Activated CD8-positive, alpha-beta memory T cell treated with anti-CD3 and anti-CD28 coated beads, Interleukin-2, amount 50 U/mL, for 1 hour (primary cell): ENCODE measurements at regions not wholly inside any gene's neighbourhood (a gene's known extent, or its start where the extent isn't known, plus 50 kb on each side); places are given as distances from the start of the nearest gene placed in this dataset.
"Not testable (repeated sequence)": the region's sequence is repeated elsewhere in the genome, so short reads cannot be mapped to it uniquely, and the experiment has no call there.

Experiments
- DNase-seq: peaks from one replicate; pipeline ENCODE4 v3.0.0-alpha.2; 2020; ENCODE audit errors: extremely low read depth

DNA sequence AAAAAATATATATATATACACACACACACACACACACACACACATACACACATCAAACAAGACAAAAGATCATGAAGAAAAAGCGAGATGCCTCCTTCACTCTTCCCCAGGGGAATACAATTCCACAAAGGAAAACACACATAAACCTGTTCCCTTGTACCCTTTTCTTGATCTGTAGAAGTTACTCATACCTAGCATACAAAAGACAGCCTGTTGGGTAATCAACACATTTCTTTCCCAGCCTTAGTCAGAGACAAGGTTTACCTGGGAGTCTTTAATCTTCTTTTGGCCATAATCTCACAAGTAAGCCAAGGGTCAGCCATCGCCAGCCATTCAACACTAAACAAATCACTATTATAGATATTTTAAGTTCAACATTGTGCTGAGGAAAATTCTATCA lies 407.0 kb downstream of the SUCLG1 start:
- no peak for DNase-seq

DNA sequence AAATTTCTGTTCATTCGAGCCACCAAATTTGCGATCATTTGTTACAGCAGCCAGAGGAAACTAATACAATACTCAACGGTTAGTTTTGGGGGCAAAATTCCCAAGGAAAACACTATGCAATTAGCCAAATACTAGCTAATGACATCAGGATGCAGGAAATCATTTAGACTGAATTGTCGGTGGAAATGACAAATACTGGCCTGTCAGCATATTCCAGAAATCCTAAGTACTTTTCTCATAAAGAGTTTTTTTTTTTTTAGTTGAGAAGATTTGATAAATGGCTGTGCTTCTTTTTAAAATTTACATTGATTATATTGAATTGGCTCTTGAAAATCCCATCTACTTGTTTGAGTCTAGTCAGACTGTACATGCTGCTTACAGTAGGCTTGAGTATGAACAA lies 410.1 kb downstream of the SUCLG1 start:
- DNase-seq: no peak

DNA sequence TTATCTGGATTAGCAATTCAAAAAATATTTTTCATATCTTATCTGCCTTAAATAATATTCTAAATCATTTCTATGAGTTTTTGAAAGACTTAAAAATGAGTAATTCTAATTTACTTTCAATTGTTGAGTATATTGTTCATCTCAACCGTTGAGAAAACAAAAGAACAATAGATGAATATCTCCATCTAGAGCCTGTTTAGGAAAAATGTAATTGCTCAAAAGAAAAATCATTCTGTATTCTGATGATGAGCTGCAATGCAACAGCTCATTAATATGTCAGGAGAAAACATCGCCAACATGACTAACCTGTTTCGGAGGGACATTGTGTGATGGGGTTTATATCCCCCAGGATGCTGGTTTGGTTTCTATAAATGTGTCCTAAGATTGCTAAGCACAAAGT lies 417.6 kb downstream of the SUCLG1 start:
- DNase-seq: no peak

DNA sequence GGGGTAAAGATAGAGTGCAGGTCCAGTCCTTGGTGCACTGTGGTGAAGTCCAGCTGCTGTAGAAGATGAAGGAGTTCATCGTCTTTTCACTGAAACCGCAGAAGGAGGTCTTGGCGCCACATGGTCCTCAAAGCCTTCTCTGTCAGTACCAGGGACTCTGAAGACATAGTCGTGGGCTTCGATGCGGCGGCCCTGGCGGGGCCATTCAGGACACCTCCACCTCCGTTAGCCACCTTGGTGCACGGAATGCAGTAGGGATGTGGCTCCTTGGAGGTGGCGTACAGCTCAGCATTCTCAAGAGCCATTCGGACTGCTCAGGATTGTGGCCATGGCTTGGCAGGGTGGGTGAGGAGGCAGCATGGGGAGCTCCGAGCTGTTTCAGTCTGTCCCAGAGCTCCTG lies 418.8 kb downstream of the SUCLG1 start:
- no peak for DNase-seq

DNA sequence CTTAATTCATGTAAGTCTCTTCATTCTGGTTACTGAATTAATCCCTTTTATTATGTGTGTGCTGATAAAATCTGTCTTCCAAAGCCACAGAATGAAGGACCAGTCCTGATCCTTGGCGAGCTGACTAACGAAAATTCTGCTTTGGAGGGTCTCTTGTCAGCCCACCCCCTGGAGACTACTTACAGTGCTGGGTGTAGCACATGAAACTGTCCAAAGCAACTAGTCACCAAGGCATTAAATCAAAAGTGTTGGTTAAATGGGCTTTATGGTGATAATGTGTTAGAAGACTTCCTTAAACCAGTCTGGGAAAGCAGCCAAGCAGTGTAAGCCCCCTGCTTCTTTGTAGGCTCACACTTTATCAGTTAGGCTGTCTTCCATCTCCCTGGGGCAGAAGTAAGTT lies 420.2 kb downstream of the SUCLG1 start:
- DNase-seq: no peak

DNA sequence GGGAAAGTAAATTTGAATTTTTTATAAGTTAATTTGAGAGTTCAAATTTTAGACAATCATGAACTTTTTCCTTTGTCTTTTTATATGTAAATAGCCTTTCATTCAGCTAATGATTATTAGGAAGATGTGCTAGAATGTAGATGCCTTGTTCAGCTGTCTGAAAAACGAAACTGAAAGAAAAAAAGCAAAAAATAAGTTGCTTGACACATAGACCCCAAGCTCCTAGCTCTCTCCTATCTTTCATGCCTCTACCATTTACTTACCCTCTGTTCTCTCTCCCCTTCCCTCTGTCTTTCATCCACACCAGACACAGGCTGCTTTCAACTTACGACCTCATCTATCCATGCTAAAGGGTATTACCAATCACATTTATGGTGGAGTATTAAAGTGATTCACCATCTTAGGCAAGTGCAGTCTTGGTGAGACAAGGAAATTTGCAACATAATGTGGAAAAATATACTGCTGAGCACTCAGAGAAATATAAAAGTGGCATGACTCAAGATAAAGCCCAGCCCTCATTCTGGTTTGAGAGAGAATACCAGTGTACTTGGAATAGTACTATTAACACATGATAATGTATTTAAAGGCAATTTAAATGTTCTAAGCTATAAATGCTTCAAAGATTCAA lies 425.6 kb downstream of the SUCLG1 start:
- no peak for DNase-seq

DNA sequence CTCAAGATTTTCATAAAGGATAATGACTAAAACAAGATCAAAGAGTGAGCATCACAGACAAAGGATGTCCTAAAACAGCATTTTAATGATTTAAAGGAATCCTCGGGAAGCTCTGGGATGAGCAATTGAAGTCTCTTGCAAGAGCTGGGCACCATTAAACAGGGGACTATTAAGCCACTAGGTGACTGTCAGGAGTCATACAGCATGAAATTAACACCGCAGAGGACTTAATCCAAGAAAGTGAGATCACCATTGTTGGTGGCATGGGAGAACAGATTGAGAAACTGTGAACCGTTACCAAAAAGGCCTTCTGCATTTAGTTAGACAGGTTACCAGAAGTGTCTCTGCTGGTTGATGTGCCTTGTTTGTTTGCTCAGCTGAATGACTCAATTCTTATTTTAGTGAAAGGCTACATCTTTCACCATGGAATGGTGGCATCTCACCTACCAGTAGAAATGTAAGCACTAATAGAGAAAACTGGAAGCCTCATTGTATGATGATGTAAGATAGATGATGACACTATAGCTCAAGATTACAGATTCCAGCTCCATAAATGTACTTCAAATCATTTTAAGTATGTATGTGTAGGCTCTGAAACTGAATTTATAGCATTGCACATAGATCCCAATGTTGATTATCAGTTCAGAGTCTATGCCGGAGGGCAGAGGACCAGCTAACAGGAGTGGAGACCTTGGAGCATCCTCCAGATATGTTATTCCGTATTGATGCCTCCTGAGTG lies 427.6 kb downstream of the SUCLG1 start:
- no peak for DNase-seq

DNA sequence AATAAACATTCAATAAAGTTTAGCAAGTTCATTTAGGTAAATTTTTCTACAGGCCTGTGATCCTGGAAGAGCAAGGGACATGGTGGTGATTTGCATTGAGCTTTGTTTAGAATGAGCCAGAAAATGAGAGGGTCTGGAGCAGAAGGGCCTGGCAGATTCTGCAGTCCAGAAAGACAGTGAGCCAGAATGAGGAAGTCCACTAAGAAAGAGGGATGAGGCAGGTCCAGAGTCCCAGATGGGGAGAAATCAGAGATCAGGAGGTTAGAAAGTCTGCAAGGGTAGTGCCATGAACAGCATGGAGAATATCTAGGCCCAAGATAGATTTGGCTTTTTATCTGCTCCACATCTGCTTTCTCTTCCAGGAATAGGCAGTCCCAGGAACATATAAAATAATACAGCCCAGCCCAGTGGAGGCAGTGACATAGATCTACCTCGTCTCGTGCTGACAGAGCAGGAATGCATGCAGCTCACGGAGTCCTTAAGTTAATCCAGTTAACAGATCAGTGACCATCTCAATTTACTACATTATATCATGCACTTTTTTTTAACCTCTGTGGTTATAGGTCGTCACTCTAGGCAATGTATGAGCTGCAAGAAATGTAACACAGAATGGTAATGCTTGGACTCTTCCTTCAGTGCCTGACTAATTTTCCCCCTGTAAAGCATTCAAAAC lies 429.0 kb downstream of the SUCLG1 start:
- no peak for DNase-seq

DNA sequence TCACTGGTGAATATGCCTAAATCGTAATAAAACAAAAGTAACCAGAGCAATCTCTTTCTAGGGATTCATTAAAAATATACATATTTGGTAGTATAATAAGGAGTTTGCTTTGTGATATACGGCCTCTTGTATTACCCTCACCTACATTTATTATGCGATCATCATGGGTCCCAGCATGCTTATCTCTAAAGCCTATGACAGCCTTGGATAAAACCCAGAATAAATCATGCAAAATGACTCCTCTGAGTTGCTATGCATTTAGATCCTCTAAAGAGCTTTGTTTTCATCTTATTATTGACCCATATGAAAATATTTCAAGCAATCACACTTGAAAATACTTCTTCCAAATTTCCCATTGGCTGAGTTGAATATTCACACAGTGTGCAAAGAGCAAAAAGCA lies 432.3 kb downstream of the SUCLG1 start:
- no peak for DNase-seq

DNA sequence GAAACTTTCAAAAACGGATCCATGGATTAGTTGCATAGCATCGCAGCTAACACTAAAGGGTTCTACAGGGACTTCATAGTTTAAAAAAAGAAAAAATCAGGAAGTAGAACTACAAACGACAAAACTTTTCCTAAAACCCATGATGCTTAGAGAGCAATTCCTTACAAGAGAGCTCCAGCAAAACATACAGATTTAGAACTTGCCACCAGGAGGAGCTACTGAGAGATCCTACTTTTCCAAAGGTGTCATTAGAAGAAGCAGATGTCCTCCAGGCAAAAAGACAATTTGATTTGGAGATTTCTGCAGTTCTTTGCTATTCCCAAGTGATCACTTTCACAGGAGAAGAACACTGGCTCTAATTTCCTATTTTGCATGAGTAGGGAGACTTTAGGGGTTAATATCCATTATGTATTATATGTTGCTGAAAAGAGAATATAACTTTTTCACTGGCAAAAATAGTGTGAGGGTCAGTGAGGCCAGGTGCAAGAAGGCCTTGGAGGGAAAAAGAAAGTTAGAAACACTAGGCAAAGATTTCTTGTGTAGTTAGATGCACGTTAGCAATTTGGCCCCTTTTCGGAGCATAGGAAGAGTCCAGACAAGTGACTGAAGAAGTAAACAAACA lies 436.2 kb downstream of the SUCLG1 start:
- no peak for DNase-seq

DNA sequence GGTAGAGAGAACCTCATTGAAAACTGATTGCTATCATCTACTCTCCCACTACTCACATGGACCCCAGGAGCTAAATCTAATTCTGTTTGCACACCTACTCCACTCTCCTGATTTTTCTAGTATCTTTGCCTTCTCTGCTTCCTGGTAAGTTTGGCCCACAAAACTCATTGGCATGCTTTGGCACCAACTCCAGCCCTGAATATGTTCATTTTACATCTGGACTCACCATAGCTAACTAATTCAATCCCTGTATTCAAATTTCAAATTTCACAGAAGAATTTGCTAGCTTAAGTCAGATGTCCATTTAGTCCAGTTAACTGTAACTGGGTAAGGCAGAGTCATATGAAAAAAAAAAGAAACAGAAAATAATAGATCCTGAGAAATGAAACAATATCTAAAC lies 442.1 kb downstream of the SUCLG1 start:
- no peak for DNase-seq

DNA sequence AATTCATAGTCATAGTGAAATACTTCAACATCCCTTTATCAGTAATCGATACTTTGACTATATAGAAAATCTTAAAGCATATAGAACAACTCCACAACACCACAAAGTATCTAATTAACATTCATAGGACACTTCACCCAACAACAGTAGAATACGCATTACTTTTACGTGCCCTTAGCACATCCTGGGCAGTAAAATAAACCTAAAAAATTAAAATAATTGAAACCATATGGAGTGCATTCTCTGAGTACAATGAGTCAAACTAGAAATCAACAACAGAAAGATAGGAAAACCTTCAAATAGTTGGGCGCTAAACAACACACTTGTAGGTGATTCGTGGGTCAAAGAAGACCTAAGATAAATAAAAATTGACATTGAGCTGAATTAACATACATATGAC lies 442.9 kb downstream of the SUCLG1 start:
- no peak for DNase-seq

DNA sequence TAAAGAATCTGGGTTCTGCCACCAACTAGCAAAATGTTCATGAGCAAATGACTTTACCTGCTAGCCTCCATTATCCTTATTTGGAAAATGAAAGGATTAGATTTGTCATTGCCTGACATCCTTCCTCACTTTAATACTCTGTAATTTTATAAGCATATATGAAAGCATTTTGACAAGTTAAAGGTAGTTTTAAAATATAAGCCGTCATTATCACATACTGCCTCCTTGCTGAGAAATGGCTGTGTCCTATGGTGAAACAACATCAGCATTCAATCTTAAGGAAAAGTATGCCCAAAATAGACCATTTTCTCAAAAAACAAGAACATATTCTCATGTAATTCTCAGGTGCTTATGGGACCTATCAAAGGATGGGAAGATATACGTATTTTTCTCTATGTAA lies 461.2 kb downstream of the SUCLG1 start:
- no peak for DNase-seq

DNA sequence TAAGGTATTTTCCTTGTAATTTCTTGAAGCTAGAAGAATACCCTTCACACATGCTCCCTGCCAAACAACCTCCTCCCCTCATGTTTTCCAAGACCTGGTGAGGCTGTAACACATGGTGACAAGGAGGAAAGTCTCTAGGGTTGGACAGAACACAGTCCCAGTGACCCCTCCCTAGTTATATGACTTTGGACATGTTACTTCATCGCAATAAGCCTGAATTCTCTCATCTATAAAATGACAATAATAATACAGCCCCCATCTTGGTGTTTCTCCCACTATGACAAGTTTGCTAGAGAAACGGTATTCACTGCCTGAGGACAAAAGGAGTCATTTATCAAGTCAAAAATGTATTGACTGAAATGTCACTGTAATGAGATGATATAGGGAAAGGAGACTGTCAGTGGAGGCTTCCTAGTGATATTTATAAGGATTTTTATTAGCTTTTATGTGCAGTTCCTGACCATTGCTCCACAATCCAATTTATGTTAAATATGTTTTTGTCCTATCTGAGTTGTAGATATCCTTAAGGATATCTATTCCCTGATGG lies 464.4 kb downstream of the SUCLG1 start:
- DNase-seq: no peak

DNA sequence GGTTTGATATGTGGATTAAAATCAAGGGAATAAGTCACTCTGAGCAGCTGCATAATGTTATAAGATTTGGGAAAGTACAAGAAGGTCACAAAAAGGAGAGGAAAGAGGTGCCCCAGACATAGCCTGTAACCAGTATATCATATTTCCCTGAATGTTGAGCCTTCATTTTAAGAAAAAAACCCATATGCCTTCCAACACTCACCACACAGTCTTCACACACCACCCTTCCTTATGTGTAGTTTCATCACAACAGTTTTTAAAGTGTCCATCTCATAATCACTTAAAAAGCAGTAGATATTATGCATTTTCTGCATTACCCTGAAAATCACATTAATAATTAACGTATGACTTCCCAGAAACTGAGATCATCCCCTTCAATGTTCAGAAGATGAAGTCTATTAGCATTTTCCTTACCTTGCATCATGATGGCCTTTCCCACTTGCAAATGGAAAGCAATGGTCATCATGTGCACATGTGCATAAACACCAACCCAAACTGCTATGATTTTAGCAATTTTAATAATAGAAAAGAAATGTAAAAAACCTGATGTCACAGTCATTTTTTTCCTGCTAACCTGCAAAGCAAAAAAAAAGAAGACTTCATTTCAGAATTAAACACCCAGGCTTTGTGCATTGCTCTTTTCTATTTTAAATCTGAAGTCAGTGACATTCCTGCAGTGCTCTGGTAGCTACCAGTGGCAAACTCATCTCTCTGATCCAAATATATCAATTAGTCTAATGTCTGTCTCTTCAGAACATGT lies 465.0 kb downstream of the SUCLG1 start:
- DNase-seq: no peak

DNA sequence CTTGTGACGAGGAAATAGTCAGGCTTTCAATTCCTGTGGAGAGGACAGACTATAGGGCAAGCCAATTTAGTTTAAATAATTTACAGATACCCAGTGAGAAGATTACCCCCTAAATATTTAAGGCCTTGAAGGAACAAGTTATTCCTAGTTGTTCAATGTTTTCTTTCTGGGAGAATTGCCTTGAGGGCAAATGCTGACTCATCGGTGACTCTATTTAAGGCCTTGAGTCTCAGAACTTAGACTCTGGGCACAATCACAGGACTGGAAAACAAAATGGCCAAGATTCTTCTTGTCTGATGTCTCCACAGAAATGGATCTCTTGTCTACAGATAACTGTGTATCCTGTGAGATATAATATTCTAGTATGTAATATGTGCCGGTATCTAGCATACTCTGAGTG lies 467.1 kb downstream of the SUCLG1 start:
- DNase-seq: no peak

DNA sequence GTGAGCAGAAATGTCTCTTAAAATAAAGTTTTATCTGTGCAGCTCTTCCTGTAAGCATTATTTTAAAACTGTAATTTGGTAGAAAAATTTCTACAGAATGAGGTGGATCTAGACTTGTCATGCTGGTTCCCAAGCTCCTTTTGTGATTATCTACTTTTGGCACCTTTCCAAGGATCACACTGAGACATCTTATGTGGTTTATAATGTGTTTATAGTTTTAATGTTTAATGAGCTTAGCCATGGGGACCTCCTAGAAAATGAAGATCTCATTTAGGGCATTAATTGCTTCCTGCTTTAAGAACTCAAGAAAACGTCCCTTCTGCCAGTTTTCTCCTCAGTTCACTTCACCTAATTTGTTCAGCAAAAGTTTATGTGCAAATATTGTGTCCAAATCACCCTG lies 468.4 kb downstream of the SUCLG1 start:
- DNase-seq: no peak

DNA sequence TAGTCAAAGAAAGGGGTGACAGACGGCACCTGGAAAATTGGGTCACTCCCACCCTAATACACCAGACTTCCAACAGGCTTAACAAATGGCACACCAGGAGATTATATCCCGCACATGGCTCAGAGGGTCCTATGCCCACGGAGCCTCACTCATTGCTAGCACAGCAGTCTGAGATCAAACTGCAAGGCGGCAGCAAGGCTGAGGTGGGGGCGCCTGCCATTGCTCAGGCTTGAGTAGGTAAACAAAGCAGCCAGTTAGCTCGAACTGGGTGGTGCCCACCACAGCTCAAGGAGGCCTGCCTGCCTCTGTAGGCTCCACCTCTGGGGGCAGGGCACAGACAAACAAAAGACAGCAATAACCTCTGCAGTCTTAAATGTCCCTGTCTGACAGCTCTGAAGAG lies 482.5 kb downstream of the SUCLG1 start:
- not testable (repeated sequence) for DNase-seq

DNA sequence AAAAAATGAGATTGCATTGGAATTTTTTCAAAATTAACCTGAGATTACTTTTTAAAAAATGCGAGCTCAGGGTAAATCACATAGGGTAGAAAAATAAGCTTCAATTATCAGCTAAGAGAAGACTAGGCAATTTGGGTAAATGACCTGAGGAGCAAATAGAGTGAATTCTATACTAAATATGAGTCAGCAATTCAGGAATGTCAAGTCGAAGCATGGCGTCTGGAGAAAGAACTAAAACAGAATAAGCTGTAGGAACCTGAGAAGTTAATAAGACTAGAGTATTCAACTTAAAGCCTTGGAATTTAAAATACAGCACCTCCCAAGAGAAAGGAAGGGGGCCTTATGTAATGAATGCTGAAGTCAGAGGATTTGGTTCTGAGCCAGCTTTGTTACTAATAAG lies 487.0 kb downstream of the SUCLG1 start:
- DNase-seq: no peak

DNA sequence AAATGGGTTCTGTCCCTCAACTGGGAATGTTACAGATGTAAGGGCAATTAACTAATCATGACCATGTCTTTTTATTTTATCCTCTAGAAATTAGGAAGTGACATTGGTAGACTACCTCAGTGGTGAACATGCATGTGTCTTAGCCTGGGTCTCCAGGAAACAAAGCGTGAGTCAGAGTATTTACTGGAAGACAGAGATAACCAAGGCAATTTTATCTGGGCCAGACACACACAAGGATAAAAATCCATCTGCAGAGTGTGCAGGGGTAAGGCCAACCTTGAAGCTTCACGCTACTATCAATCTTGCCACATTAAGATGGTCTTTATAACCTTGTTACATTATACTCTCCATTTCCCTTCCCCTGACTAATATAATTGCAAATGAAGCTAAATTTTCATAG lies 487.5 kb downstream of the SUCLG1 start:
- no peak for DNase-seq

DNA sequence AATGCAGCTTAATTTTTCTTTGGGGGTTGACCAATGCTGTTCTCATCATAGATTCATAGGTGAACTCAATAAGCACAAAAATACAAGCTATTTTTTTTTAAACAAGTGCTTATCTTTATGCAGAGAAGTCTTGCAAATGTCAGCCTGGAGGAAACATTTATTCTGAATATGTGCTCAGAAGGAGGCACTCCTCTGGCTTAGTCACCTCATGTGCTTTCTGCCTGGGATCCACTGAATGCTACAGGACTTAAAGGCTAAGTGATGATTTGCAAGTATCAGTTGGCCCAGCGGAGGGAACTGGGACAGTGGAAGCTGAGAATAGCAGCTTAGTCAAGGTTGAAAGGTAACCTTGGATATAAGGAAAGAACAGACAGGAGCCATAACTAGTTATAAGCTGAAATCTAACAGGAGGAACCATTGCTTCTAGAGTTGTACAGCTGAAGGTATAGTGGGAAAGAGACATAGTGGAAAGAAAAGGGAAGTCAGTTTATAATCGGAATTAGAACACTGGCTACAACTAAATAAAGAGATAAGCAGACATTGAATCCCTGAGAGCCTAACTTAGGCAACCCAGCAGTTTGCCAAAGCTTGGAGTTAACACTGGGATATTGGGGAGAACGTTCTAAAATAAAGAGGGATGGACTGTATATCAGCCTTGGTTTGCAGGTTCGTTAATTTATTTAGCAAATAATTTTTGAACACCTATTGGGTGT lies 488.7 kb downstream of the SUCLG1 start:
- DNase-seq: no peak
